Hepatocyte (in vitro differentiated cells): ENCODE measurements at regions not wholly inside any gene's neighbourhood (a gene's known extent, or its start where the extent isn't known, plus 50 kb on each side); places are given as distances from the start of the nearest gene placed in this dataset.

Source experiments
- DNase-seq: peaks from one replicate; pipeline ENCODE4 v3.0.0-alpha.2; 2016; ENCODE audit warnings: low spot score
- H2AFZ ChIP-seq: fragments of 200-600 bp; sonication (generic); 2 replicates; pipeline ENCODE4 v1.6.0; 2016; ENCODE audit warnings: antibody characterized with exemption, mild to moderate bottlenecking
- H3K27ac ChIP-seq: fragments of 200-600 bp; sonication (generic); 2 replicates; pipeline ENCODE4 v1.5.1; 2016; ENCODE audit warnings: mild to moderate bottlenecking
- H3K27me3 ChIP-seq: fragments of 200-600 bp; sonication (generic); 2 replicates; pipeline ENCODE4 v1.6.1; 2016
- H3K36me3 ChIP-seq: fragments of 200-600 bp; sonication (generic); replicated peaks from 2 replicates; pipeline ENCODE4 v1.5.1; 2016; ENCODE audit warnings: low read depth; ENCODE audit not compliant: insufficient read depth
- H3K4me1 ChIP-seq: fragments of 200-600 bp; sonication (generic); 2 replicates; pipeline ENCODE4 v1.5.1; 2016; ENCODE audit warnings: mild to moderate bottlenecking, moderate library complexity; ENCODE audit not compliant: insufficient read depth
- H3K4me2 ChIP-seq: fragments of 200-600 bp; sonication (generic); 2 replicates; pipeline ENCODE4 v1.6.0; 2016
- H3K4me3 ChIP-seq: fragments of 200-600 bp; sonication (generic); 2 replicates; pipeline ENCODE4 v1.5.1; 2016; ENCODE audit warnings: mild to moderate bottlenecking
- H3K79me2 ChIP-seq: fragments of 200-600 bp; sonication (generic); 2 replicates; pipeline ENCODE4 v1.6.0; 2017; ENCODE audit warnings: mild to moderate bottlenecking
- H3K9me2 ChIP-seq: fragments of 200-600 bp; sonication (generic); replicated peaks from 2 replicates; pipeline ENCODE4 v1.6.0; 2017; ENCODE audit warnings: mild to moderate bottlenecking; ENCODE audit not compliant: insufficient read depth
- H3K9me3 ChIP-seq: fragments of 200-600 bp; sonication (generic); 2 replicates; pipeline ENCODE4 v1.5.1; 2016; ENCODE audit warnings: low read depth, mild to moderate bottlenecking
- H4K20me1 ChIP-seq: fragments of 200-600 bp; sonication (generic); 2 replicates; pipeline ENCODE4 v1.6.0; 2016; ENCODE audit warnings: mild to moderate bottlenecking; ENCODE audit not compliant: insufficient read depth, poor library complexity, severe bottlenecking
- CTCF ChIP-seq: fragments of 200-600 bp; sonication (generic); IDR thresholded peaks from 2 replicates; pipeline ENCODE4 v1.5.1; 2016; ENCODE audit warnings: antibody characterized with exemption, mild to moderate bottlenecking; ENCODE audit not compliant: poor library complexity
- EZH2 ChIP-seq: fragments of 200-600 bp; sonication (generic); IDR thresholded peaks from 2 replicates; pipeline ENCODE4 v1.6.1; 2016; ENCODE audit warnings: antibody characterized with exemption, mild to moderate bottlenecking, borderline replicate concordance
- EZH2phosphoT487 ChIP-seq: fragments of 200-600 bp; sonication (generic); IDR thresholded peaks from one replicate; pipeline ENCODE4 v1.6.1; 2018; ENCODE audit warnings: antibody characterized with exemption, mild to moderate bottlenecking, low read depth, moderate library complexity; ENCODE audit not compliant: unreplicated experiment, severe bottlenecking
- WGBS: methylation state at CpG from one replicate; pipeline ENCODE4 v1.1.6; 2016; ENCODE audit warnings: low lambda C conversion rate; ENCODE audit errors: missing lambda C conversion rate; 5-methylcytosine and 5-hydroxymethylcytosine counted together

DNA sequence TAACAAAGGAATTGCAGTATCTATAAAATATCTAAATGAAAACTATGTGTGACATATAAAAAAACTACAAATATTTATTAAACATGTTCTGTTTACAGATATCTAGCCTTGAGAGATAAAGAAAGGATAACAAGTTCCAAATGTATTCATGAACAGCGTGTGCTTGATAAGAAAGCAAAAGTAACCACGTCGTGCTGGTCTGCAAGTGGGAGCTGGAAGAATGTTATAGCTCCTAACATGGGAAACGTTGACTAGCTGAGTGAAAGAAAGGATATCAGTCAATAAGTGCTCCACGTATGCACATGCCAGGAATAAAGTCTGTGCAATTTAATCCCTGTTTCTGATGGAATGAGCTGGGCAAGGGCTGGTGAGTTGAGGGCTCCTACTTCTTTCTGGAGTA, 71.2 kb upstream of the CDYL2 start:
- H3K36me3 ChIP-seq = no peaks in the 10 kb centered on the region
- WGBS = 23% methylated on average over 5 of the region's 5 CpGs
- H3K4me2 ChIP-seq = peak overlapping the region; percentile 19
- no peak for TF ChIP-seq EZH2phosphoT487
- TF ChIP-seq EZH2 = no peak
- TF ChIP-seq CTCF = no peak
- H4K20me1 ChIP-seq = no peaks in the 10 kb centered on the region
- peak; percentile 18 for DNase-seq
- H3K4me3 ChIP-seq = no peak overlapping the region
- no peaks in the 10 kb centered on the region for H3K4me1 ChIP-seq
- no peaks in the 10 kb centered on the region for H3K9me3 ChIP-seq
- no peak overlapping the region for H2AFZ ChIP-seq
- no peaks in the 10 kb centered on the region for H3K9me2 ChIP-seq
- no peak overlapping the region for H3K27ac ChIP-seq
- no peaks in the 10 kb centered on the region for H3K27me3 ChIP-seq
- no peaks in the 10 kb centered on the region for H3K79me2 ChIP-seq

GRCh38 chr16:80874925-80875324, 70.5 kb upstream of the CDYL2 start:
- H3K9me3 ChIP-seq = no peaks in the 10 kb centered on the region
- no peaks in the 10 kb centered on the region for H3K9me2 ChIP-seq
- H3K4me3 ChIP-seq = no peak overlapping the region
- H4K20me1 ChIP-seq = no peaks in the 10 kb centered on the region
- TF ChIP-seq CTCF (no peak), EZH2phosphoT487 (no peak), EZH2 (no peak)
- H3K79me2 ChIP-seq = no peaks in the 10 kb centered on the region
- H3K27me3 ChIP-seq = no peaks in the 10 kb centered on the region
- H2AFZ ChIP-seq = no peak overlapping the region
- 52% methylated on average over 1 of the region's 1 CpG for WGBS
- H3K27ac ChIP-seq = peak overlapping the region; percentile 6
- no peaks in the 10 kb centered on the region for H3K4me1 ChIP-seq
- DNase-seq = no peak
- peak overlapping the region; percentile 19 for H3K4me2 ChIP-seq
- H3K36me3 ChIP-seq = no peaks in the 10 kb centered on the region

DNA sequence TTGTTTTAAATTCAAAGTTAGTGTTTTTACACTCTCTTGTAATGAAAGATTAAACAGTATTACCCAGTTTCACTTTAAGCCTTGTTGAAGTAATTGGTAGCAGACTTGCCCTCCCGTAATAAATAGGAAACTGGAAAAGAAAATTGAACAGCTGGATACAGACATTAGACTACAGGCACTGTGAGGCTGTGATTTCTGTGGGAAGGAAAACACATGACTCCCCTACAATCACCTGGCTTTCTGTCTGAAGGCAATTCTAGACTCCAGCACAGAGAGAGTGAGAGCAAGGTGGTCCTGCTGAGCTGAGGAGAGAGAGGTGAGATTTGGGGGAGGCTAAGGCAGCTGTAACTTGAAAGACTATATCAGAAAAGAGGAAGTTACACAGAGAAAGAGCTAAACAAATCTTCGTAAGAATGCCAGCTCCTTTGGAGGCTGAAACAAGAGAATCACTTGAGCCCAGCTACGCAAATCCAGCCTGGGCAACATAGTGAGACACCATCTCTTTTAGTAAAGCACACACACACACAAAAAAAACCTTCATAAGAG, 57.8 kb upstream of the CDYL2 start:
- no peak overlapping the region for H2AFZ ChIP-seq
- H3K27ac ChIP-seq = no peak overlapping the region
- H4K20me1 ChIP-seq = no peaks in the 10 kb centered on the region
- H3K79me2 ChIP-seq = no peaks in the 10 kb centered on the region
- no peak overlapping the region for H3K4me3 ChIP-seq
- no peak for DNase-seq
- no peaks in the 10 kb centered on the region for H3K27me3 ChIP-seq
- peak overlapping the region; percentile 43 for H3K4me2 ChIP-seq
- no peaks in the 10 kb centered on the region for H3K36me3 ChIP-seq
- 39% methylated on average over 3 of the region's 3 CpGs for WGBS
- no peak for TF ChIP-seq CTCF
- no peak for TF ChIP-seq EZH2phosphoT487
- TF ChIP-seq EZH2 = no peak
- no peaks in the 10 kb centered on the region for H3K9me3 ChIP-seq
- no peaks in the 10 kb centered on the region for H3K4me1 ChIP-seq
- H3K9me2 ChIP-seq = no peaks in the 10 kb centered on the region
